ENCODE measurements at regions not wholly inside any gene's neighbourhood (a gene's known extent, or its start where the extent isn't known, plus 50 kb on each side); places are given as distances from the start of the nearest gene placed in this dataset.
A peak's percentile ranks its signal among the peaks of the same experiment; 100 is the strongest.

DNA sequence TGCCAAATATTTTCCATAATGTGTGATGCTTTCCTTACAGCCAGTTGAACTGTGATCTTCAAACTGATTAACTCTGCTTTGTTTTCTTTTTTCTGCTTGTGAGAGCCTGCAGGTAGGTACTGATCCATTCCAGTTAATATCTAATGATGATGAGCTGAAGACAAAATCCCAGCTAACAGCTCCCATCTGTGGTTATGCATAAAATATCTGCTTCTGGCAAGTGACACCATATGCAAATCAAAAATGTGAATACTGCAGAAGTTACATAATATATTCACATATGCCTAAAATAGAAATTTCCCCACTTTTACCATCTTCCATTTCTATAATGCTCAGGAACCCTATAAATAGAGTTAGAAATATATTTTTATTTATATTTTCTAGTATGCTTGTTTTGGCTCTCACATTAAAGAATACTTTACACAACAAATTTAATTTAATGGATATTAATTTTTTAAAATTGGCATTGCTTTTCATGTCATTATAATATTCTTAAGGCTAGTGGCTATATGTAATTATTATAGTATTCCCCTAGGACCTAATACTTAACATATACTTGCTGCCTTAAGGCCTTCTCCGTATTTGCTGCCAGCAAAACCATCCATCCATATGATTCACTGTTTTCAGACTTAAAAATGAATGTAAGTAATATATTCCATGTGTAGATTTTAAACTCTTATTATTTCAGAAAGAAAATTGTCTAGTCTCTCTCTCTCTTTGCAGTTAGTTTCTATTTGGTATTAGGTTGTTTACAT lies 83.8 kb downstream of the CCER1 start:
- DNase-seq, result no peak
- H3K4me1 Mint-ChIP-seq, result no peaks in the 10 kb centered on the region
- H3K27ac Mint-ChIP-seq, result no peak overlapping the region
- ChIA-PET CTCF (no interaction called here), POLR2A (no interaction called here)
- H3K36me3 Mint-ChIP-seq, result no peaks in the 10 kb centered on the region
- Histone ChIP-seq H3K27ac (ENCODE audit: low read depth, low read length) (no peak overlapping the region), H3K27me3 (ENCODE audit: insufficient read depth, low read length, poor library complexity, severe bottlenecking) (no peaks in the 10 kb centered on the region), H3K36me3 (ENCODE audit: insufficient read depth, low read length) (no peaks in the 10 kb centered on the region), H3K4me3 (ENCODE audit: low read length) (no peak overlapping the region), H3K4me1 (ENCODE audit: insufficient read depth, low read length) (no peaks in the 10 kb centered on the region), H3K9me3 (ENCODE audit: low read length) (no peaks in the 10 kb centered on the region)
- H3K9me3 Mint-ChIP-seq, result no peaks in the 10 kb centered on the region
- H3K27me3 Mint-ChIP-seq, result peaks cover 0 to 2% of the 10 kb centered on the region in 2 donors
- no peak overlapping the region for H3K4me3 Mint-ChIP-seq

GRCh38 chr12:90868626-90869025 lies 86.3 kb downstream of the CCER1 start:
- Histone ChIP-seq H3K27ac (ENCODE audit: low read depth, low read length) (no peak overlapping the region), H3K9me3 (ENCODE audit: low read length) (no peaks in the 10 kb centered on the region), H3K36me3 (ENCODE audit: insufficient read depth, low read length) (no peaks in the 10 kb centered on the region), H3K4me1 (ENCODE audit: insufficient read depth, low read length) (no peaks in the 10 kb centered on the region), H3K4me3 (ENCODE audit: low read length) (no peak overlapping the region), H3K27me3 (ENCODE audit: insufficient read depth, low read length, poor library complexity, severe bottlenecking) (no peaks in the 10 kb centered on the region)
- no peak for DNase-seq
- H3K27ac Mint-ChIP-seq, result no peak overlapping the region
- POLR2A ChIA-PET, result no interaction called here
- no peaks in the 10 kb centered on the region for H3K36me3 Mint-ChIP-seq
- CTCF ChIA-PET, result no interaction called here
- no peak overlapping the region for H3K4me3 Mint-ChIP-seq
- no peaks in the 10 kb centered on the region for H3K9me3 Mint-ChIP-seq
- no peaks in the 10 kb centered on the region for H3K4me1 Mint-ChIP-seq
- no peaks in the 10 kb centered on the region for H3K27me3 Mint-ChIP-seq

DNA sequence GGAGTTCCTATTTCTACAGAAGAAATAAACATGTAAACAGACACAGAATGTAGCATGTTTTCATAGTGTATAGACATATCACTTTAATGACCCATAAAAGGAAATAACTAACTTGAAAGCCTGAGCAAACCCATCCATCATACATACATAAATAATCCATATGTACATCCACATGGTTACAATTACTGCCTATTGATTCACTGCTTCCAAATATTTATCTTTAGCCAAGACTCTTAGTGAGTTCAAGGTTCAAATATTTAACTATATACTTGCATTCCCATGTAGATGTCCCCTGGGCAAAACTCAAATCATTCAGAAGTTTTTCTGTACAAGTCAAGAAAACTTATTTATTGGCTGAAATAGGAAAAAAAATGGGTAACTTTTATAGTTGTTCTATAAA lies 95.4 kb downstream of the CCER1 start:
- Mint-ChIP-seq H3K4me1 (no peaks in the 10 kb centered on the region), H3K27me3 (peaks cover 0 to 1% of the 10 kb centered on the region in 2 donors), H3K27ac (no peak overlapping the region), H3K36me3 (no peaks in the 10 kb centered on the region), H3K4me3 (no peak overlapping the region), H3K9me3 (peaks cover 0 to 2% (median 0%) of the 10 kb centered on the region in 5 donors)
- CTCF ChIA-PET, result no interaction called here
- Histone ChIP-seq H3K36me3 (ENCODE audit: insufficient read depth, low read length) (no peaks in the 10 kb centered on the region), H3K27me3 (ENCODE audit: insufficient read depth, low read length, poor library complexity, severe bottlenecking) (no peaks in the 10 kb centered on the region), H3K4me1 (ENCODE audit: insufficient read depth, low read length) (no peaks in the 10 kb centered on the region), H3K4me3 (ENCODE audit: low read length) (no peak overlapping the region), H3K9me3 (ENCODE audit: low read length) (no peaks in the 10 kb centered on the region), H3K27ac (ENCODE audit: low read depth, low read length) (no peak overlapping the region)
- POLR2A ChIA-PET, result no interaction called here
- DNase-seq, result no peak

- no peak overlapping the region for H3K4me3 Mint-ChIP-seq
- Histone ChIP-seq H3K9me3 (ENCODE audit: low read length) (no peaks in the 10 kb centered on the region), H3K4me1 (ENCODE audit: insufficient read depth, low read length) (no peaks in the 10 kb centered on the region), H3K27me3 (ENCODE audit: insufficient read depth, low read length, poor library complexity, severe bottlenecking) (no peaks in the 10 kb centered on the region), H3K27ac (ENCODE audit: low read depth, low read length) (no peak overlapping the region), H3K4me3 (ENCODE audit: low read length) (no peak overlapping the region), H3K36me3 (ENCODE audit: insufficient read depth, low read length) (no peaks in the 10 kb centered on the region)
- POLR2A ChIA-PET, result no interaction called here
- no peak overlapping the region for H3K27ac Mint-ChIP-seq
- CTCF ChIA-PET, result no interaction called here
- H3K4me1 Mint-ChIP-seq, result no peaks in the 10 kb centered on the region
- DNase-seq, result no peak
- peaks cover 0 to 1% of the 10 kb centered on the region in 2 donors for H3K27me3 Mint-ChIP-seq
- H3K9me3 Mint-ChIP-seq, result peaks cover 0 to 2% (median 0%) of the 10 kb centered on the region in 5 donors
- H3K36me3 Mint-ChIP-seq, result no peaks in the 10 kb centered on the region
Observed at GRCh38 chr12:90858252-90858651, 96.7 kb downstream of the CCER1 start.

DNA sequence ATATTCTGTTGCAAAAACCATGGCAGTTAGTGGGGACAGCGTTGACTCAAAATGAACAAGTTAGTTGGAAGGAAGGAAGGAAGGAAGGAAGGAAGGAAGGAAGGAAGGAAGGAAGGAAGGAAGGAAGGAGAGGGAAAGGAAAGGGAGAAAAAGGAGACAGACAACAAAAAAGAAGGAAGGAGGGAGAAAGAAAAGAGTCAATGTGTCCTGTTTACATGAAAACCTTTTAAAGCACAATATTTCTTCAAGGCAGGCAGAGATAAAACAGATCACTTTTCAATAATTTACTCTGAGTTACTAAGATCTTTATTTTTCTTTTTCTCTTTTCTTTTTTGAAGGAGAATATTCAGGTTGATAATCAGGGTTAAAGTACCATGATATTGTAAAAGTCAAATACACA lies 99.4 kb downstream of the CCER1 start:
- Histone ChIP-seq H3K4me1 (ENCODE audit: insufficient read depth, low read length) (no peaks in the 10 kb centered on the region), H3K9me3 (ENCODE audit: low read length) (no peaks in the 10 kb centered on the region), H3K4me3 (ENCODE audit: low read length) (no peak overlapping the region), H3K27ac (ENCODE audit: low read depth, low read length) (no peak overlapping the region), H3K27me3 (ENCODE audit: insufficient read depth, low read length, poor library complexity, severe bottlenecking) (no peaks in the 10 kb centered on the region), H3K36me3 (ENCODE audit: insufficient read depth, low read length) (no peaks in the 10 kb centered on the region)
- H3K27me3 Mint-ChIP-seq, result peaks cover 0 to 1% of the 10 kb centered on the region in 2 donors
- no peaks in the 10 kb centered on the region for H3K36me3 Mint-ChIP-seq
- H3K9me3 Mint-ChIP-seq, result no peaks in the 10 kb centered on the region
- POLR2A ChIA-PET, result no interaction called here
- H3K27ac Mint-ChIP-seq, result peak overlapping the region in 1 of 8 donors; percentile 3
- H3K4me1 Mint-ChIP-seq, result no peaks in the 10 kb centered on the region
- no peak overlapping the region for H3K4me3 Mint-ChIP-seq
- CTCF ChIA-PET, result no interaction called here
- DNase-seq, result no peak

DNA sequence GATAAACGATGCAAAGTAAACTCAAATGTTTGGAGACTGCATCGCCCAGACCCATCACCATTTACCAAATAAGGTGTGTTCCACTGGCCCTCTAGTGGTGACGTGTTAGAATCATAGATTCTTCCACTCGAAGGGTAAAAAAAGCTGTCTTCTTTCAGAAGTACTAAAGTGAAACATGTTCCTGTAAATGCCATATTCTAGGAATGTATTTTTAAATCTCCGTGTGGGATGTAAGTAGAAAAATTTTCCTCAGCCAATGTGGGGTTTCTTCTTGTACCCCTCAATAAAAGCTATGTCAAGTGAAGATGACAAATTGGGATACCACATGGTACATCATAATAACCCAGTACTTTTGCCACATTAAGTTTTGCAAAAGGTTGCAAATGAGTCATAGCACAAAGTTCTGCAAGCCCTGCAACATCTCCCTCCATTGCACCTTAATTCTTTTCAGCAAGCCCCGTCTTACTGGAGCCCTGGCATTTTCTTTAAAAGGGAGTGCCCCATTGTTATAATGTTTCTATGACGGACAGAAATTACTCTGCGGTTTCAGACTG lies 100.8 kb downstream of the CCER1 start:
- Mint-ChIP-seq H3K27ac (no peak overlapping the region), H3K4me3 (no peak overlapping the region), H3K27me3 (peaks cover 0 to 1% of the 10 kb centered on the region in 2 donors), H3K4me1 (no peaks in the 10 kb centered on the region), H3K36me3 (no peaks in the 10 kb centered on the region), H3K9me3 (no peaks in the 10 kb centered on the region)
- Histone ChIP-seq H3K4me1 (ENCODE audit: insufficient read depth, low read length) (no peaks in the 10 kb centered on the region), H3K36me3 (ENCODE audit: insufficient read depth, low read length) (no peaks in the 10 kb centered on the region), H3K27me3 (ENCODE audit: insufficient read depth, low read length, poor library complexity, severe bottlenecking) (no peaks in the 10 kb centered on the region), H3K27ac (ENCODE audit: low read depth, low read length) (no peak overlapping the region), H3K9me3 (ENCODE audit: low read length) (no peaks in the 10 kb centered on the region), H3K4me3 (ENCODE audit: low read length) (no peak overlapping the region)
- DNase-seq, result no peak
- ChIA-PET CTCF (interaction anchor here (1.0 kb wide), 1 partner anchor 1311 kb away, joined by 3 read pairs; no protein-coding TSS in a partner anchor), POLR2A (no interaction called here)

DNA sequence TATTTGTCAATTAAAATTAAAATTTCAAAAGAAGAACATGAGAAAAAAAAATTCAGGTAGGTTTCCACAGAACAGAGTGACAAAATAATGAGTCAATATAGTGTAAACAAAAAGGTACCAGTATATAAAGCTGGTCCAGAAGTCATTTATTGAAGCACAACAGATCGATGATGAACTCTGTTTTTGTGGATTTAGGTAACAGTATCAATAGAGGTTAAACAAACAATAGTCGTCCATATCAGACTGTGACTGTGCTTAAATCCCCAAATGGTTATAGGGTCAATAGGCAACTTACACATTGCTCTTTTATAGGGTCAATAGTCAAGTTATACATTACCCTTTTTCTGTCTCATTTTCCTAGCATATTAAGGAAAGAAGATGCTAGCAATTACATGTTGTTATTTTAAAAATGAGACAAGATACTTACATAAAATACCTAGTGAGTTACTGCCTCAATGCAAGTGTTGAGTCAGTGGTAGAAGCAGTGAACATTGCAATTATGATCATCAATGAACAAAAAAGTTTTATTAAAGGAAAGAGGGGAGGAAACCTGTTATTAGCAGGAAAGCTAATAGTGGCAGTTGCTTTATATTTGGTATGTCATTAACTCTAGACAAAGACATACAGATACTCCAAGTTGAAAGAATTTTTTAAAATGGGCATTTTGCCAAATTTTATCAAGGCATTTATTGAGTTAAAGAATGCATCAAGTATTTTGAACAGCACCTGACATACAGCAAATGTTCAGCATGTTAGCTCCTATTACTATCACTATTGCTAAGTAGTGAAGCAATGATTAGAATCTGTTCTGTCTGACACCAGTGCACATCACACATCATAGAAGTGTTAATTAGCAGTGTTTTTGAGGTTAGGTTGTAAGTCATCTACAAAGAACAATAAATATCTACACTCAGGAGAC lies 102.9 kb downstream of the CCER1 start:
- no peaks in the 10 kb centered on the region for H3K4me1 Mint-ChIP-seq
- no peak overlapping the region for H3K4me3 ChIP-seq (ENCODE audit: low read length)
- no peak overlapping the region for H3K4me3 Mint-ChIP-seq
- no peaks in the 10 kb centered on the region for H3K9me3 Mint-ChIP-seq
- H3K36me3 ChIP-seq (ENCODE audit: insufficient read depth, low read length), result no peaks in the 10 kb centered on the region
- no peaks in the 10 kb centered on the region for H3K36me3 Mint-ChIP-seq
- no peak overlapping the region for H3K27ac ChIP-seq (ENCODE audit: low read depth, low read length)
- H3K4me1 ChIP-seq (ENCODE audit: insufficient read depth, low read length), result no peaks in the 10 kb centered on the region
- ChIA-PET CTCF (no interaction called here), POLR2A (no interaction called here)
- no peaks in the 10 kb centered on the region for H3K27me3 ChIP-seq (ENCODE audit: insufficient read depth, low read length, poor library complexity, severe bottlenecking)
- peaks cover 0 to 1% of the 10 kb centered on the region in 2 donors for H3K27me3 Mint-ChIP-seq
- no peak for DNase-seq
- no peak overlapping the region for H3K27ac Mint-ChIP-seq
- H3K9me3 ChIP-seq (ENCODE audit: low read length), result no peaks in the 10 kb centered on the region

- H3K9me3 Mint-ChIP-seq, result no peaks in the 10 kb centered on the region
- no peak overlapping the region for H3K27ac Mint-ChIP-seq
- Histone ChIP-seq H3K4me1 (ENCODE audit: insufficient read depth, low read length) (no peaks in the 10 kb centered on the region), H3K27me3 (ENCODE audit: insufficient read depth, low read length, poor library complexity, severe bottlenecking) (no peaks in the 10 kb centered on the region), H3K27ac (ENCODE audit: low read depth, low read length) (no peak overlapping the region), H3K4me3 (ENCODE audit: low read length) (no peak overlapping the region), H3K36me3 (ENCODE audit: insufficient read depth, low read length) (no peaks in the 10 kb centered on the region), H3K9me3 (ENCODE audit: low read length) (no peaks in the 10 kb centered on the region)
- no peaks in the 10 kb centered on the region for H3K4me1 Mint-ChIP-seq
- DNase-seq, result no peak
- H3K27me3 Mint-ChIP-seq, result no peaks in the 10 kb centered on the region
- H3K36me3 Mint-ChIP-seq, result no peaks in the 10 kb centered on the region
- ChIA-PET CTCF (no interaction called here), POLR2A (no interaction called here)
- no peak overlapping the region for H3K4me3 Mint-ChIP-seq
Observed at GRCh38 chr12:90842477-90842876, 112.5 kb downstream of the CCER1 start.

Measured in CD8-positive, alpha-beta memory T cell (primary cell).